CD4-positive, alpha-beta T cell (primary cell): ENCODE measurements at regions not wholly inside any gene's neighbourhood (a gene's known extent, or its start where the extent isn't known, plus 50 kb on each side); places are given as distances from the start of the nearest gene placed in this dataset.

Source experiments
- ATAC-seq: fragments of 200-7000 bp; cut with Tn5 transposase; one replicate; pipeline ENCODE4 v1.10.0; 2022; ENCODE audit warnings: mild to moderate bottlenecking; ENCODE audit not compliant: poor library complexity
- CTCF ChIA-PET: fragments of 350-600 bp; sonication (Branson Sonifier 250); formaldehyde crosslinking; loops from one replicate; lab custom pipeline; 2021; ENCODE audit warnings: antibody characterized with exemption, inconsistent platforms; lab: Charles Lee
- POLR2A ChIA-PET: fragments of 350-600 bp; sonication (Branson Sonifier 250); formaldehyde crosslinking; loops from one replicate; lab custom pipeline; 2021; ENCODE audit warnings: antibody characterized with exemption, inconsistent platforms; lab: Charles Lee
- DNase-seq, 14 experiments: peaks; one replicate each; pipeline ENCODE4 v3.0.0-alpha.2; 2013 to 2020; ENCODE audit warnings: mixed read lengths in 2 of 14
- H3K27ac ChIP-seq, 2 donors: one replicate each; pipeline versions ENCODE4 v1.5.1 to v1.7.0; 2013; ENCODE audit warnings: low read length in 2 of 2, low read depth in 1 of 2, mild to moderate bottlenecking in 1 of 2
- H3K27me3 ChIP-seq, 2 experiments: 1 replicate in 1 of 2; 2 replicates in 1 of 2; pipeline versions ENCODE4 v1.6.1 to v1.7.0; 2013; ENCODE audit warnings: low read length in 2 of 2, control low read depth in 1 of 2, mild to moderate bottlenecking in 1 of 2, moderate library complexity in 1 of 2; ENCODE audit not compliant: insufficient read depth in 2 of 2, control insufficient read depth in 1 of 2
- H3K36me3 ChIP-seq: one replicate; pipeline ENCODE4 v1.6.1; 2013; ENCODE audit warnings: low read length, control low read depth; ENCODE audit not compliant: insufficient read depth
- H3K4me1 ChIP-seq: one replicate; pipeline ENCODE4 v1.6.1; 2013; ENCODE audit warnings: low read length, control low read depth; ENCODE audit not compliant: insufficient read depth
- H3K4me3 ChIP-seq: one replicate; pipeline ENCODE4 v1.5.1; 2013; ENCODE audit warnings: mild to moderate bottlenecking, low read length, moderate library complexity
- H3K9me3 ChIP-seq, 2 experiments: 1 replicate in 1 of 2; 2 replicates in 1 of 2; pipeline versions ENCODE4 v1.6.1 to v1.7.0; 2013; ENCODE audit warnings: low read length in 2 of 2, mild to moderate bottlenecking in 2 of 2, control low read depth in 1 of 2, moderate library complexity in 1 of 2; ENCODE audit not compliant: control insufficient read depth in 1 of 2, insufficient read depth in 1 of 2
- H3K27ac Mint-ChIP-seq: one replicate; pipeline ENCODE4 v1.8.0; 2020; ENCODE audit warnings: mixed read lengths
- H3K27me3 Mint-ChIP-seq: one replicate; pipeline ENCODE4 v1.8.0; 2021; ENCODE audit warnings: mixed read lengths
- H3K36me3 Mint-ChIP-seq: one replicate; pipeline ENCODE4 v1.8.0; 2021; ENCODE audit warnings: low read depth, mixed read lengths
- H3K4me1 Mint-ChIP-seq: one replicate; pipeline ENCODE4 v1.8.0; 2021; ENCODE audit warnings: low read depth, mixed read lengths
- H3K4me3 Mint-ChIP-seq: one replicate; pipeline ENCODE4 v1.8.0; 2020; ENCODE audit warnings: mild to moderate bottlenecking, mixed read lengths
- H3K9me3 Mint-ChIP-seq: one replicate; pipeline ENCODE4 v1.8.0; 2020; ENCODE audit warnings: mixed read lengths
- intact Hi-C, 2 experiments: fragments of 100-400 bp; cut with DNase I in 1 of 2; cut with micrococcal nuclease in 1 of 2; formaldehyde crosslinking; loops; one replicate each; pipeline versions ENCODE4 v1.15.1 to v1.9.0; 2023 to 2025; cut with DNase I, micrococcal nuclease
- TF ChIP-seq, protein P1 (sequence below): fragments of 200-600 bp; IDR thresholded peaks from one replicate; pipeline ENCODE4 v1.8.0; 2022; ENCODE audit warnings: antibody characterized with exemption, mild to moderate bottlenecking

DNA sequence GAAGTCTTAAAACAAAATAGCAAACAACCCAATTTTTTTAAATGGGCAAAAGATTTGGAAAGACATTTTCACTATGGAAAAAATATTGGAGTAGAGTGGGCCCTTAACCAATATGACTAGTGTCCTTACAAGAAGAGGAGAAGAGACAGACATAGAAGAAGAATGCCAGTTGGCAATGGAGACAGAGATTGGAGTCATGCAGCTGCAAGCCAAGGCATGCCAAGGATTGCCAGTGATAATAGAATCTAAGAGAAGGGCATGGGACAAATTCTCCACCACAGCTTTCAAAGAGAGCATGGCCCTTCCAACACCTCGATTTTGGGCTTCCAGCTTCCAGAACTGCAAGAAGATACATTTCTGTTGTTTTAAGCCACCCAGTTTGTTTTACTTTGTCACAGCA is 92.7 kb downstream of the RGS2 start:
- intact Hi-C loops, result no loop called here
- Mint-ChIP-seq H3K4me3 (no peak overlapping the region), H3K36me3 (no peaks in the 10 kb centered on the region), H3K4me1 (no peaks in the 10 kb centered on the region), H3K27me3 (no peaks in the 10 kb centered on the region), H3K27ac (no peak overlapping the region), H3K9me3 (no peaks in the 10 kb centered on the region)
- CTCF ChIA-PET, result no interaction called here
- H3K36me3 ChIP-seq, result no peaks in the 10 kb centered on the region
- no peaks in the 10 kb centered on the region for H3K27me3 ChIP-seq
- DNase-seq (no peak), ATAC-seq (no peak)
- H3K9me3 ChIP-seq, result no peaks in the 10 kb centered on the region
- POLR2A ChIA-PET, result no interaction called here
- no peak overlapping the region for H3K27ac ChIP-seq
- TF ChIP-seq, protein P1, sequence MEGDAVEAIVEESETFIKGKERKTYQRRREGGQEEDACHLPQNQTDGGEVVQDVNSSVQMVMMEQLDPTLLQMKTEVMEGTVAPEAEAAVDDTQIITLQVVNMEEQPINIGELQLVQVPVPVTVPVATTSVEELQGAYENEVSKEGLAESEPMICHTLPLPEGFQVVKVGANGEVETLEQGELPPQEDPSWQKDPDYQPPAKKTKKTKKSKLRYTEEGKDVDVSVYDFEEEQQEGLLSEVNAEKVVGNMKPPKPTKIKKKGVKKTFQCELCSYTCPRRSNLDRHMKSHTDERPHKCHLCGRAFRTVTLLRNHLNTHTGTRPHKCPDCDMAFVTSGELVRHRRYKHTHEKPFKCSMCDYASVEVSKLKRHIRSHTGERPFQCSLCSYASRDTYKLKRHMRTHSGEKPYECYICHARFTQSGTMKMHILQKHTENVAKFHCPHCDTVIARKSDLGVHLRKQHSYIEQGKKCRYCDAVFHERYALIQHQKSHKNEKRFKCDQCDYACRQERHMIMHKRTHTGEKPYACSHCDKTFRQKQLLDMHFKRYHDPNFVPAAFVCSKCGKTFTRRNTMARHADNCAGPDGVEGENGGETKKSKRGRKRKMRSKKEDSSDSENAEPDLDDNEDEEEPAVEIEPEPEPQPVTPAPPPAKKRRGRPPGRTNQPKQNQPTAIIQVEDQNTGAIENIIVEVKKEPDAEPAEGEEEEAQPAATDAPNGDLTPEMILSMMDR, result no peak
- no peaks in the 10 kb centered on the region for H3K4me1 ChIP-seq
- H3K4me3 ChIP-seq, result no peak overlapping the region

DNA sequence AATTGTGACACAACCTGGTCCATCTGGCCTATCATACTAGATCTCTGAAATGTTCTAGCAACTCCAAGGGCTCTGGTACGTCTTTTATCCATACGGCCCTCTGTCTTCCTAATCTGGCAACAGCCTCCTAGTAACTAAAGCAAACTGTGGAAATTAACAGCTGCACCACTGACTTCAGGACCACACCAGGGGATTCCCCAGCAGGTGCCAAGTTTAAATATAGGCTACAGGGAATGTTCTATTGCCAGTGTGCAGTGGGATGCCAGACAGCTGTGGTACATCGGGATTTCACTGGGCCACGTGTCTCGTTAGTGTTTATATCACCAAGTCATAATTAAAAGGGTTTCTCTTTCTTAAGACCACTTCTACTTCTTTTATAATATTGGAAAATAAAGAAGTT is 94.3 kb downstream of the RGS2 start:
- Histone ChIP-seq H3K4me3 (no peak overlapping the region), H3K27ac (no peak overlapping the region), H3K27me3 (no peaks in the 10 kb centered on the region), H3K36me3 (no peaks in the 10 kb centered on the region), H3K4me1 (no peaks in the 10 kb centered on the region), H3K9me3 (no peaks in the 10 kb centered on the region)
- TF ChIP-seq, protein P1, result no peak
- CTCF ChIA-PET, result no interaction called here
- Mint-ChIP-seq H3K36me3 (no peaks in the 10 kb centered on the region), H3K27me3 (no peaks in the 10 kb centered on the region), H3K27ac (no peak overlapping the region), H3K4me3 (no peak overlapping the region), H3K9me3 (no peaks in the 10 kb centered on the region), H3K4me1 (no peaks in the 10 kb centered on the region)
- intact Hi-C loops, result no loop called here
- ATAC-seq, result no peak
- POLR2A ChIA-PET, result no interaction called here
- no peak for DNase-seq

DNA sequence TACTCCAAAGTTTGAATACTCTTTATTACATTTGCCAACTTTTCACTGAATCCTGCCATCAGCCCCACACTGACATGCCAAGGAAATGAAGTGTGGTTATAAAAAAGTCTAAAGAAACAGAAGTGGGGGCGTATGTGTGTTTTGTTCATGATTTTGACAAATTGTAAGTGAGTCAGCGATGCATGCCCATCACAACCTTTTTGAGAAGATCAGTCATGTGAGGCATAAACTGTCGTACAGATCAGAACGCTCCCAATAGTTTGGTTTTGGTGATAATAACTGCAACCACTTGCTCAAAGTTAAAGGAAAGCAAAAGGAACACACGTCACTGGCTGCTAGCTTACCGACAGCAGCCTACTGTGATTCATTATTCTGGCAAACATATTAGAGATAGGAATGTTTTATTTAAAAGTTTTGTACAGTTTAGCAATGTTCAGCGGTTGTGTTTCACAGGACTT is 95.6 kb downstream of the RGS2 start:
- H3K9me3 ChIP-seq, result no peaks in the 10 kb centered on the region
- intact Hi-C loops, result no loop called here
- no peaks in the 10 kb centered on the region for H3K27me3 ChIP-seq
- ChIA-PET CTCF (no interaction called here), POLR2A (no interaction called here)
- TF ChIP-seq, protein P1, result no peak
- H3K27ac Mint-ChIP-seq, result no peak overlapping the region
- H3K4me1 Mint-ChIP-seq, result no peaks in the 10 kb centered on the region
- H3K36me3 ChIP-seq, result no peaks in the 10 kb centered on the region
- peak in 3 of 14 experiments; percentile 1 to 29 (median 9) for DNase-seq
- H3K9me3 Mint-ChIP-seq, result no peaks in the 10 kb centered on the region
- no peak overlapping the region for H3K4me3 Mint-ChIP-seq
- no peaks in the 10 kb centered on the region for H3K36me3 Mint-ChIP-seq
- no peak for ATAC-seq
- H3K27me3 Mint-ChIP-seq, result no peaks in the 10 kb centered on the region
- no peaks in the 10 kb centered on the region for H3K4me1 ChIP-seq
- no peak overlapping the region for H3K4me3 ChIP-seq
- H3K27ac ChIP-seq, result no peak overlapping the region
